Endodermal cell (in vitro differentiated cells): ENCODE measurements at regions not wholly inside any gene's neighbourhood (a gene's known extent, or its start where the extent isn't known, plus 50 kb on each side); places are given as distances from the start of the nearest gene placed in this dataset.
A peak's percentile ranks its signal among the peaks of the same experiment; 100 is the strongest.

Experiments used
- DNase-seq: peaks from one replicate; pipeline ENCODE4 v3.0.0-alpha.2; 2017
- H3K27ac ChIP-seq: 2 replicates; pipeline ENCODE4 v1.5.1; 2013; ENCODE audit warnings: mild to moderate bottlenecking, low read depth, low read length, moderate library complexity
- H3K27me3 ChIP-seq: 2 replicates; pipeline ENCODE4 v1.6.1; 2013; ENCODE audit warnings: mild to moderate bottlenecking, low read length, moderate library complexity; ENCODE audit not compliant: insufficient read depth, control insufficient read depth, poor library complexity, severe bottlenecking
- H3K36me3 ChIP-seq: 2 replicates; pipeline ENCODE4 v1.7.0; 2013; ENCODE audit warnings: mild to moderate bottlenecking, low read length, moderate library complexity; ENCODE audit not compliant: control insufficient read depth, insufficient read depth
- H3K4me1 ChIP-seq: one replicate; pipeline ENCODE4 v1.7.0; 2013; ENCODE audit warnings: low read length; ENCODE audit not compliant: control insufficient read depth, insufficient read depth
- H3K4me3 ChIP-seq: 2 replicates; pipeline ENCODE4 v1.5.1; 2013; ENCODE audit warnings: mild to moderate bottlenecking, low read length, moderate library complexity
- H3K9ac ChIP-seq: 2 replicates; pipeline ENCODE4 v1.6.1; 2013; ENCODE audit warnings: mild to moderate bottlenecking, low read length, moderate library complexity; ENCODE audit not compliant: poor library complexity, severe bottlenecking; ENCODE audit errors: extremely low read depth
- H3K9me3 ChIP-seq: 2 replicates; pipeline ENCODE4 v1.6.1; 2013; ENCODE audit warnings: mild to moderate bottlenecking, low read length, moderate library complexity; ENCODE audit not compliant: control insufficient read depth
- H3K27ac Mint-ChIP-seq: 2 replicates; pipeline ENCODE4 v1.8.0; 2020; ENCODE audit warnings: mixed read lengths
- H3K27me3 Mint-ChIP-seq: 2 replicates; pipeline ENCODE4 v1.8.0; 2021; ENCODE audit warnings: mild to moderate bottlenecking, mixed read lengths; ENCODE audit not compliant: insufficient read depth
- H3K36me3 Mint-ChIP-seq: 2 replicates; pipeline ENCODE4 v1.8.0; 2020; ENCODE audit warnings: low read depth, mixed read lengths
- H3K4me1 Mint-ChIP-seq: 2 replicates; pipeline ENCODE4 v1.8.0; 2020; ENCODE audit warnings: mixed read lengths
- H3K4me3 Mint-ChIP-seq: 2 replicates; pipeline ENCODE4 v1.8.0; 2020; ENCODE audit warnings: mild to moderate bottlenecking, moderate library complexity, mixed read lengths
- H3K9me3 Mint-ChIP-seq: 2 replicates; pipeline ENCODE4 v1.8.0; 2020; ENCODE audit warnings: mild to moderate bottlenecking, mixed read lengths
- WGBS, 2 experiments: methylation state at CpG; one replicate each; pipeline versions ENCODE4 v1.1.5 to v1.1.7; 2013; ENCODE audit warnings: missing lambda C conversion rate in 2 of 2, mixed read lengths in 1 of 2; ENCODE audit not compliant: insufficient coverage in 1 of 2, insufficient read length in 1 of 2; 5-methylcytosine and 5-hydroxymethylcytosine counted together
- TF ChIP-seq, protein P1 (sequence below): fragments of 200-600 bp; sonication (generic); conservative IDR thresholded peaks from 2 replicates; pipeline ENCODE4 v1.5.0; 2021; ENCODE audit warnings: antibody characterized with exemption, mild to moderate bottlenecking

DNA sequence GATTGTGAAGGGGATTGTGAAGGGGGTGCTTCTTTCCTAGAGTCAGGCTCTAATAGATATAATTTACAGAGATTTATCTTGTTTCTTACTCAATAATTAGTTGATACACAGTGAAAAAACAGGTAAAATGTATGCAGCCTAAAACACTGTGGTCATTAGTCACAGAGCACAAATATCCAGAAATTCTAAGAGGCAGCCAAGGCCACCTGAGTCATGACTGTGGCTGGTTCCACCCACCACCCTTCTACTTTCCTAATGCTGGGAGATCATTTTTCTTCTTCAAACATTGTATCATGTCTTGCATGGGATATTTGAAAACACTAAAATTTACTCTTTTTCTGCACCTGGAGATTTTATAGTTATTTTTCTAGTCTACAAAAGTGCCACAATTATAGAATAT lies 181.6 kb downstream of the OTOR start:
- Histone ChIP-seq H3K4me1 (no peaks in the 10 kb centered on the region), H3K27me3 (no peaks in the 10 kb centered on the region), H3K9ac (no peak overlapping the region), H3K36me3 (no peaks in the 10 kb centered on the region), H3K27ac (no peak overlapping the region), H3K9me3 (no peaks in the 10 kb centered on the region), H3K4me3 (no peak overlapping the region)
- Mint-ChIP-seq H3K36me3 (no peaks in the 10 kb centered on the region), H3K27me3 (no peaks in the 10 kb centered on the region), H3K4me3 (no peak overlapping the region), H3K27ac (no peak overlapping the region), H3K9me3 (no peaks in the 10 kb centered on the region), H3K4me1 (no peaks in the 10 kb centered on the region)
- TF ChIP-seq, protein P1, sequence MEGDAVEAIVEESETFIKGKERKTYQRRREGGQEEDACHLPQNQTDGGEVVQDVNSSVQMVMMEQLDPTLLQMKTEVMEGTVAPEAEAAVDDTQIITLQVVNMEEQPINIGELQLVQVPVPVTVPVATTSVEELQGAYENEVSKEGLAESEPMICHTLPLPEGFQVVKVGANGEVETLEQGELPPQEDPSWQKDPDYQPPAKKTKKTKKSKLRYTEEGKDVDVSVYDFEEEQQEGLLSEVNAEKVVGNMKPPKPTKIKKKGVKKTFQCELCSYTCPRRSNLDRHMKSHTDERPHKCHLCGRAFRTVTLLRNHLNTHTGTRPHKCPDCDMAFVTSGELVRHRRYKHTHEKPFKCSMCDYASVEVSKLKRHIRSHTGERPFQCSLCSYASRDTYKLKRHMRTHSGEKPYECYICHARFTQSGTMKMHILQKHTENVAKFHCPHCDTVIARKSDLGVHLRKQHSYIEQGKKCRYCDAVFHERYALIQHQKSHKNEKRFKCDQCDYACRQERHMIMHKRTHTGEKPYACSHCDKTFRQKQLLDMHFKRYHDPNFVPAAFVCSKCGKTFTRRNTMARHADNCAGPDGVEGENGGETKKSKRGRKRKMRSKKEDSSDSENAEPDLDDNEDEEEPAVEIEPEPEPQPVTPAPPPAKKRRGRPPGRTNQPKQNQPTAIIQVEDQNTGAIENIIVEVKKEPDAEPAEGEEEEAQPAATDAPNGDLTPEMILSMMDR, result no peak
- no peak for DNase-seq

DNA sequence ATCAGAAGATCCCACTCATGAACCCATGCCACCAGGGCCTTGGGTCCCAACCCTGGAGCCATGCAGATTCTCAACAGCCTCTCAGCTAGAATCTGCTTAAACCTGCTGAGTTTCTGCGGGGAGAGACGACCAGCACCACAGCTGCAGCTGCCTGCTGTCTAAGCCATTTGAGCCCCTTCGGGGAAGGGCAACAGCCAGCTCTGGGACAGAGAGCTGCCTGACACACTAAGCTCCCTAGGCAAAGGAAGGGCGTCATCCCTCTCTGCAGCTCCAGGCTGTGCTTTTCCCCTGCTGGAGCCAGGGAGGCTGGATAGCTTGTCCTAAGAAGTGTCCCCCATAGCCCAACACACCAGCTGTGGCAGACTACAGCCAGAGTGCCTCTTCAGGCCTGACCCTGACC lies 182.5 kb downstream of the OTOR start:
- no peaks in the 10 kb centered on the region for H3K27me3 Mint-ChIP-seq

DNA sequence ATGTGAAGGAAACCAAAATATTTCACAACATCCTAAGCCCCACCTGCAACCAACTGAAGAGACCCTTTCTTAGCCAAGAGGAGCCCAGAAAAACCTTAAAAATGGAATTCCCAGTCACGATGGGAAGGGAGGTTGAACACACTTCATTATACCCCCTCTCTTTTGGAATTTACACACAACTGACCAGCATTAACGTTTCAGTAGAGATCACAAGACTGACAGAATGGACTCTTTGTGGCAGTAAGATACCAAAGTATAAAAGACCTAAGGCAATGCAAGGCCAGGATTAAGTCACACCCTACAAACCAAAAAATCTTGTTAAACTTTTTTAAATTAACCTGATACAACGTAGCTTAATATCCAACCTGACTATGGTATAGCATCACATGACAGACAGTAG lies 190.9 kb downstream of the OTOR start:
- Mint-ChIP-seq H3K4me1 (no peaks in the 10 kb centered on the region), H3K36me3 (no peaks in the 10 kb centered on the region), H3K27me3 (no peaks in the 10 kb centered on the region), H3K4me3 (no peak overlapping the region), H3K27ac (no peak overlapping the region), H3K9me3 (peaks cover 2% of the 10 kb centered on the region)
- no peaks in the 10 kb centered on the region for H3K36me3 ChIP-seq
- TF ChIP-seq, protein P1, result no peak
- 45 to 60% methylated on average over 1 to 3 of the region's 3 CpGs for WGBS, 2 experiments
- no peaks in the 10 kb centered on the region for H3K27me3 ChIP-seq
- no peaks in the 10 kb centered on the region for H3K4me1 ChIP-seq
- no peak overlapping the region for H3K4me3 ChIP-seq
- no peak overlapping the region for H3K9ac ChIP-seq
- no peak for DNase-seq
- no peak overlapping the region for H3K27ac ChIP-seq
- no peaks in the 10 kb centered on the region for H3K9me3 ChIP-seq

More for the DNA sequence above, 182.5 kb downstream of the OTOR start:
- Histone ChIP-seq H3K9ac (no peak overlapping the region), H3K4me1 (no peaks in the 10 kb centered on the region), H3K27me3 (no peaks in the 10 kb centered on the region), H3K4me3 (no peak overlapping the region), H3K36me3 (no peaks in the 10 kb centered on the region), H3K27ac (no peak overlapping the region), H3K9me3 (no peaks in the 10 kb centered on the region)
- no peaks in the 10 kb centered on the region for H3K36me3 Mint-ChIP-seq
- H3K27ac Mint-ChIP-seq, result no peak overlapping the region
- 83 to 88% methylated on average over 1 to 4 of the region's 4 CpGs for WGBS, 2 experiments
- TF ChIP-seq, protein P1, result no peak
- H3K4me3 Mint-ChIP-seq, result no peak overlapping the region
- peak; percentile 49 for DNase-seq
- no peaks in the 10 kb centered on the region for H3K9me3 Mint-ChIP-seq
- H3K4me1 Mint-ChIP-seq, result no peaks in the 10 kb centered on the region
